Smooth muscle cell (in vitro differentiated cells): ENCODE measurements at regions not wholly inside any gene's neighbourhood (a gene's known extent, or its start where the extent isn't known, plus 50 kb on each side); places are given as distances from the start of the nearest gene placed in this dataset.

Experiments used
- DNase-seq: peaks from one replicate; lab custom pipeline; 2025; ENCODE audit not compliant: unreplicated experiment; lab: John Stamatoyannopoulos, UW
- H2AFZ ChIP-seq: fragments of 200-600 bp; sonication (generic); 2 replicates; pipeline ENCODE4 v1.6.0; 2016; ENCODE audit warnings: antibody characterized with exemption, low read depth, mild to moderate bottlenecking
- H3F3A ChIP-seq: fragments of 200-600 bp; sonication (generic); 2 replicates; pipeline ENCODE4 v1.6.0; 2017; ENCODE audit warnings: antibody characterized with exemption, low read depth
- H3K27ac ChIP-seq: fragments of 200-600 bp; sonication (generic); 2 replicates; pipeline ENCODE4 v1.5.1; 2016; ENCODE audit warnings: low read depth, mild to moderate bottlenecking
- H3K27me3 ChIP-seq: fragments of 200-600 bp; sonication (generic); 2 replicates; pipeline ENCODE4 v1.6.1; 2016; ENCODE audit warnings: low read depth, mild to moderate bottlenecking
- H3K36me3 ChIP-seq: fragments of 200-600 bp; sonication (generic); 2 replicates; pipeline ENCODE4 v1.5.1; 2016; ENCODE audit warnings: low read depth
- H3K4me1 ChIP-seq: fragments of 200-600 bp; sonication (generic); 2 replicates; pipeline ENCODE4 v1.5.1; 2016; ENCODE audit warnings: low read depth
- H3K4me2 ChIP-seq: fragments of 200-600 bp; sonication (generic); 2 replicates; pipeline ENCODE4 v1.6.0; 2016; ENCODE audit warnings: mild to moderate bottlenecking
- H3K4me3 ChIP-seq: fragments of 200-600 bp; sonication (generic); 2 replicates; pipeline ENCODE4 v1.5.1; 2016; ENCODE audit warnings: mild to moderate bottlenecking
- H3K79me2 ChIP-seq: fragments of 200-600 bp; sonication (generic); 2 replicates; pipeline ENCODE4 v1.6.0; 2016; ENCODE audit warnings: low read depth, mild to moderate bottlenecking
- H3K9ac ChIP-seq: fragments of 200-600 bp; sonication (generic); 2 replicates; pipeline ENCODE4 v1.6.0; 2016; ENCODE audit warnings: low read depth
- H3K9me3 ChIP-seq: fragments of 200-600 bp; sonication (generic); replicated peaks from 2 replicates; pipeline ENCODE4 v1.5.1; 2016; ENCODE audit warnings: low read depth
- H4K20me1 ChIP-seq: fragments of 200-600 bp; sonication (generic); 2 replicates; pipeline ENCODE4 v1.6.0; 2016; ENCODE audit warnings: low read depth
- WGBS: methylation state at CpG from one replicate; pipeline ENCODE4 v1.1.7; 2016; ENCODE audit warnings: low lambda C conversion rate; 5-methylcytosine and 5-hydroxymethylcytosine counted together
- TF ChIP-seq, protein P1 (sequence below): fragments of 200-600 bp; sonication (generic); IDR thresholded peaks from 2 replicates; pipeline ENCODE4 v1.5.1; 2017; ENCODE audit warnings: borderline replicate concordance, mild to moderate bottlenecking, antibody characterized with exemption; ENCODE audit not compliant: insufficient read depth, poor library complexity, severe bottlenecking

- H3K27ac ChIP-seq, result no peak overlapping the region
- 91% methylated on average over 1 of the region's 1 CpG for WGBS
- no peaks in the 10 kb centered on the region for H3K9me3 ChIP-seq
- H4K20me1 ChIP-seq, result no peaks in the 10 kb centered on the region
- no peak for DNase-seq
- H3K79me2 ChIP-seq, result no peaks in the 10 kb centered on the region
- no peak overlapping the region for H2AFZ ChIP-seq
- no peak overlapping the region for H3K9ac ChIP-seq
- H3K4me1 ChIP-seq, result no peaks in the 10 kb centered on the region
- TF ChIP-seq, protein P1, sequence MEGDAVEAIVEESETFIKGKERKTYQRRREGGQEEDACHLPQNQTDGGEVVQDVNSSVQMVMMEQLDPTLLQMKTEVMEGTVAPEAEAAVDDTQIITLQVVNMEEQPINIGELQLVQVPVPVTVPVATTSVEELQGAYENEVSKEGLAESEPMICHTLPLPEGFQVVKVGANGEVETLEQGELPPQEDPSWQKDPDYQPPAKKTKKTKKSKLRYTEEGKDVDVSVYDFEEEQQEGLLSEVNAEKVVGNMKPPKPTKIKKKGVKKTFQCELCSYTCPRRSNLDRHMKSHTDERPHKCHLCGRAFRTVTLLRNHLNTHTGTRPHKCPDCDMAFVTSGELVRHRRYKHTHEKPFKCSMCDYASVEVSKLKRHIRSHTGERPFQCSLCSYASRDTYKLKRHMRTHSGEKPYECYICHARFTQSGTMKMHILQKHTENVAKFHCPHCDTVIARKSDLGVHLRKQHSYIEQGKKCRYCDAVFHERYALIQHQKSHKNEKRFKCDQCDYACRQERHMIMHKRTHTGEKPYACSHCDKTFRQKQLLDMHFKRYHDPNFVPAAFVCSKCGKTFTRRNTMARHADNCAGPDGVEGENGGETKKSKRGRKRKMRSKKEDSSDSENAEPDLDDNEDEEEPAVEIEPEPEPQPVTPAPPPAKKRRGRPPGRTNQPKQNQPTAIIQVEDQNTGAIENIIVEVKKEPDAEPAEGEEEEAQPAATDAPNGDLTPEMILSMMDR, result no peak
- no peaks in the 10 kb centered on the region for H3K36me3 ChIP-seq
- H3F3A ChIP-seq, result no peaks in the 10 kb centered on the region
- H3K4me2 ChIP-seq, result no peak overlapping the region
- no peaks in the 10 kb centered on the region for H3K27me3 ChIP-seq
- H3K4me3 ChIP-seq, result no peak overlapping the region
These were observed 223.8 kb upstream of the TMTC4 start for GRCh38 chr13:100898431-100898830.

DNA sequence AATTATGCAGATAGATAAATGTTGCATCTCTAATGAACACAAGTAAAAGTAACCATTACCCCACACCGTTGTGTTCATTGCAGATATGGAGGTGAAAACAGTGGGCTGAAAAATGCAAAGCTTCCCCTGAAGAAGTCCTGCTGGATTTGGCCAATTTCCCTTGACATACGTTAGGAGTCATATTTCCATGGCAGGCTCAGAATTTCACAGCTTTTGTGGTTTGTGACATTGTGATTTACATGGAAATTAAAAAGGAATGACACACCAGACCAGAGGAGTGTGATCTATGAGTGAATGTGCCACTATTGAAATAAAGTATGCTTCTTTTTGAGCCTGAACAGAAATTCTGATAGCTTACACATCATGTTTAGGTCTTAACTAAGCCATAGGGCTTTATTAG lies 221.1 kb upstream of the TMTC4 start:
- Histone ChIP-seq H3F3A (no peaks in the 10 kb centered on the region), H3K9me3 (no peaks in the 10 kb centered on the region), H3K9ac (no peak overlapping the region), H3K4me3 (no peak overlapping the region), H3K79me2 (no peaks in the 10 kb centered on the region), H3K27ac (no peak overlapping the region), H2AFZ (no peak overlapping the region), H3K27me3 (no peaks in the 10 kb centered on the region), H4K20me1 (no peaks in the 10 kb centered on the region), H3K36me3 (no peaks in the 10 kb centered on the region), H3K4me1 (no peaks in the 10 kb centered on the region), H3K4me2 (no peak overlapping the region)
- 43% methylated on average over 2 of the region's 2 CpGs for WGBS
- TF ChIP-seq, protein P1, result no peak
- DNase-seq, result no peak

- Histone ChIP-seq H4K20me1 (no peaks in the 10 kb centered on the region), H2AFZ (no peak overlapping the region), H3K36me3 (no peaks in the 10 kb centered on the region), H3K9me3 (no peaks in the 10 kb centered on the region), H3F3A (no peaks in the 10 kb centered on the region), H3K9ac (no peak overlapping the region), H3K79me2 (no peaks in the 10 kb centered on the region), H3K4me2 (no peak overlapping the region), H3K27ac (no peak overlapping the region), H3K4me1 (no peaks in the 10 kb centered on the region), H3K4me3 (no peak overlapping the region), H3K27me3 (no peaks in the 10 kb centered on the region)
- no peak for DNase-seq
- 48% methylated on average over 2 of the region's 2 CpGs for WGBS
- TF ChIP-seq, protein P1, result no peak
These were observed 218.4 kb upstream of the TMTC4 start for GRCh38 chr13:100892981-100893380.

GRCh38 chr13:100890645-100891044 lies 216.1 kb upstream of the TMTC4 start:
- no peaks in the 10 kb centered on the region for H3K79me2 ChIP-seq
- H3F3A ChIP-seq, result no peaks in the 10 kb centered on the region
- no peaks in the 10 kb centered on the region for H3K9me3 ChIP-seq
- WGBS, result 97% methylated on average over 3 of the region's 3 CpGs
- H2AFZ ChIP-seq, result no peak overlapping the region
- no peaks in the 10 kb centered on the region for H3K27me3 ChIP-seq
- H3K27ac ChIP-seq, result no peak overlapping the region
- no peaks in the 10 kb centered on the region for H3K4me1 ChIP-seq
- H4K20me1 ChIP-seq, result no peaks in the 10 kb centered on the region
- no peak overlapping the region for H3K4me3 ChIP-seq
- TF ChIP-seq, protein P1, result no peak
- H3K4me2 ChIP-seq, result no peak overlapping the region
- no peak overlapping the region for H3K9ac ChIP-seq
- no peaks in the 10 kb centered on the region for H3K36me3 ChIP-seq
- no peak for DNase-seq
